ENCODE measurements at regions not wholly inside any gene's neighbourhood (a gene's known extent, or its start where the extent isn't known, plus 50 kb on each side); places are given as distances from the start of the nearest gene placed in this dataset.

DNA sequence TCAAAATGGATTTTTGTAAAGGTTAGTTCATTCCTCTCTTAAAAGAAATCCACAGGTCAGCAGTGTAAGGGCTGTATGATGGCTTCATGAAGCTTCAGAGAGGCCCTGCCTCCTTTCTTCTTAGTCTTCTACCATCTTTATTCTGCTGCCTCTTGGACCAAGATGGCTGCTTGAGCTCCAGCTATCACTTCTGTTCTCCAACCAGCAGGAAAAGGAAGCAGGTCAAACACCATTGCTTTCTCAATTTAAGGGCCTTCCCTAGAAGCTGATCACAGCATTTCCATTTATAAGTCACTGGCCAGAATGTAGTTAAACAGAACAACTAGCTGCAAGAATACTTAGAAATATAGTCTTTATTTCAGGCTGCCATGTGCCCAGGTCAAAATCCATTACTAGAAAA is 336.8 kb upstream of the KLF3 start (continued):
- no peak for TF ChIP-seq MGA (IDR thresholded peaks at IDR 0.05)
- no peak for TF ChIP-seq MAFG (tag; conservative IDR thresholded peaks at IDR 0.05)
- peak in 1 of 2 experiments; percentile 52; a peak in 2 of 4 replicates for TF ChIP-seq RCOR1 (IDR thresholded peaks at IDR 0.05; ENCODE audit: borderline replicate concordance in 1 of 2, low read depth in 2 of 2, low read length in 2 of 2)

Measured in K562 (cell line).